ENCODE measurements at regions not wholly inside any gene's neighbourhood (a gene's known extent, or its start where the extent isn't known, plus 50 kb on each side); places are given as distances from the start of the nearest gene placed in this dataset.

DNA sequence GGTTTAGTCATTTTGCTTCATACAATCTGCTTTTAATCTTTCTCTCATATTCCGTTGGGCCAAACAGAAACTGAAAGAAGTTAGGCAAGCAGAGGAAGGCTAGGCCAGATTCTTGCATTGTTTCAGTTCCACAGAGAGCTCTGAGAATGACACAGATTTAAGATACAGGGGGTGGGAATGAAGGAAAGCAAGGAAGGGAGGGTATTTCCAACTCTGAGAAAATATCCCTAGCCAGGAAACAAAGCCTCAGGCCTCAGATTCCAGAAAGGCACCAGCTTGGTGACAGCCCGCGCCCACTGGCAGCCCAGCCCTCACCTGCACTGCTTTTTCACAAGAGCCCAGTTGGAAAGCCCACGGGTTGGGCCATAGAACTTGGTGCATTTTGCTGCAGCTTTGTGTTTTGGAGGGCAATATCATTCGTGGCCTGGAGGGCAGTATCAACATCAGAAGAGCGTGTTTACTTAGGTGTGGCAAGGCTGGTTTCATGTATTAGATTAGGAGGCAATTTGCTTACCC is 63.5 kb downstream of the ENC1 start:
- DNase-seq = no peak

DNA sequence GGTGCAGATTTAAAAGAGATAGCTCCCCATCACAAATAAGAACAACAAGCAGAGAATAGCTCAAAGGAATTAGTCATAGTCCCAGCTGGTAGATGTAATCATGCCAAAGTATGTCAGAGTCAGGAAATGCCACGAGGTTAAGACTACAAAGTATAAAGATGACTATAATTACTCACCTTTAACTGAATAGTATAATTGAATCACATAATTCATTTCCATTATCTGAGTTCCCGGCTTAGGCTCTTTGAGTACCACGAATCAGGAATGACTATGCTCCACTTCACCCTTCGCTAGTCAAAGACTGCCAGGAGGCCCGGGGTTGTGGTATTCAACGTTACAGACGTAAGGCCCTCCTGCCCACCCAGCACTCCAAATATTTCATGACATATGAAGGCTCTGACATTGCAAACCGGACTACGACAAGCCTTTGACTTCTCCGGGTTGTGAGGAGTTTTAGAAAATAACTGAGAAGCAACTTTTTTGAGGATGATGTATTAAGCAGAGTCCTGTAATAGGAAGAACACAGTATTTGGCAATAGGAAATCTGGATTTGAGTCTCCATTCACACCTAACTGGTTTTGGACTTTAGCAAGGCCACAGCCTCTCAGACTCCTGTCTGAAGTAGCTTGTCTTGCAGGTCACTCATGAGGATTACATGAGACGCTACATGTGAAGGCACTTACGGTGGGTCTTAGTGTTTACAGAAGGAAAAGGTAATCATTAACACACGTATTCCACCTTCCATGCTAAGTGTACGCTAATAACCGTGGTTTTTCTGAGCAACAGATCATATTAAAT is 64.6 kb downstream of the ENC1 start:
- no peak for DNase-seq

DNA sequence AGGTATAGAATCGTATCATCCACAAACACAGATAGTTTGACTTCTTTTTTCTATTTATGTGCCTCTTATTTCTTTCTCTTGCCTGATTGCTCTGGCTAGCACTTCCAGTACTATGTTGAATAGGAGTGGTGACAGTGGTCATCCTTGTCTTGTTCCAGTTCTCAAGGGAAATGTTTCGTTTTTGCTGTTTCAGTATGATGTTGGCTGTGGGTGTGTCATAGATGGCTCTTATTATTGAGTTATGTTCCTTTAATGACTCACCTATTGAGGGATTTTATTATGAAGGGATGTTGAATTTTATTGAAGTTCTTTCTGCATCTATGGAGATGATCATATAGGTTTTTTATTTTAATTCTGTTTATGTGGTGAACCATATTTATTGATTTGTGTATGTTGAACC is 70.3 kb downstream of the ENC1 start:
- no peak for DNase-seq

DNA sequence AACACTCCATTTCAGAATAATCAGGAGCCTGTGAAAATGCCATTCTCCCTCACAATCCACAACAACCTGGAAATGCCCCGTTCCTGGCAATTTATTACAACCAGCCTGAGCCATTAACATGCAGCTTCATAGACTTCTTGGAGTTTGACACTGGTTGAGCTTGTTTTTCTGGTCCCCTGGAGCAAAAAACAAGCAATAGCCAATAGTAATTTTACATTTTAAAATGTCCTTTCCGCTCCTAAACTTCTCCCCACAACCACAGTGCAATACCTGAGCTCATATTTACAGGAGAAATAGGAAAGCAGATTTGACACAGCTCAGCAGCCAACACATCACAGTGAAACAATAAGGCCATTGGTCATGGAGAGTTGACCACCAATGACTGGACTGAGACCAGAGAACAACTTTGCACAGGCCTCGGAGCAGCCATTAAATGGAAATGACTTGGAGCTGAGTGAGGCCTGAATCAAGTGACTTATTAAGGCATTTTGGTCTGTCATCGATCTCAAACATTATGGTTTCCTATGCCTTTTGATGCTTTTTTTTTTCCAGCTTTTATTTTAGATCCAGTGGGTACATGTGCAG is 73.0 kb downstream of the ENC1 start:
- no peak for DNase-seq

DNA sequence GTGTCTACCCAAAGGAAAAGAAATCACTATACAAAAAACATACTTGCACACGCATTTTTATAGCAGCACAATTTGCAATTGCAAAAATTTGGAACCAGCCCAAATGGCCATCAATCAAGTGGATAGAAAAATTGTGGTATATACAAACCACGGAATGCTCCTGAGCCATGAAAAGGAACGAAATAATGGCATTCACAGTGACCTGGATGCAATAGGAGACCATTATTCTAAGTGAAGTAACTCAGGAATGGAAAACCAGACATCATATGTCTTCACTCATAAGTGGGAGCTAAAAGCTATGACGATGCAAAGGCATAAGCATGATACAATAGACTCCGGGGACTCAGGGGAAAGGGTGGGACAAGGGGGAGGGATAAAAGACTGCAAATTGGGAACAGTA is 78.4 kb downstream of the ENC1 start:
- DNase-seq = no peak

DNA sequence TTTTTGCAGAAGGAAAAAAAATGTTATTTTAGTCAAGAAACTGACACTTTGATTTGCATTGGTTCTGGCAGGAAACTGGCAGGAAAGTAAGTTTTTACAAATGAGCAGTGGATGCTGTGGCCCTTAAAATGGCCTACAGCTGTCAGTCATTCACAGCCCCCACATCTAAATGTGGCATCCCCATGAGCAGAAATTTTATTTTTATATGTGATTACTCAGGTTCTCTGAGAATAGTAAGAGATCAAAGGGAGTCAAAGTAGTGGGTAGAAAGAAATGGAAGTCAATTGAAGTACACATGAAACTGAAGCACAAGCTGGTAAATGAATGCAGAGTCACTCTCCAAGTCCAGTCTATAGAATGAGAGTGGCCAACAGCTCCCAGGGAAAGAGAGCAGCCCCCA is 80.3 kb downstream of the ENC1 start:
- no peak for DNase-seq

DNA sequence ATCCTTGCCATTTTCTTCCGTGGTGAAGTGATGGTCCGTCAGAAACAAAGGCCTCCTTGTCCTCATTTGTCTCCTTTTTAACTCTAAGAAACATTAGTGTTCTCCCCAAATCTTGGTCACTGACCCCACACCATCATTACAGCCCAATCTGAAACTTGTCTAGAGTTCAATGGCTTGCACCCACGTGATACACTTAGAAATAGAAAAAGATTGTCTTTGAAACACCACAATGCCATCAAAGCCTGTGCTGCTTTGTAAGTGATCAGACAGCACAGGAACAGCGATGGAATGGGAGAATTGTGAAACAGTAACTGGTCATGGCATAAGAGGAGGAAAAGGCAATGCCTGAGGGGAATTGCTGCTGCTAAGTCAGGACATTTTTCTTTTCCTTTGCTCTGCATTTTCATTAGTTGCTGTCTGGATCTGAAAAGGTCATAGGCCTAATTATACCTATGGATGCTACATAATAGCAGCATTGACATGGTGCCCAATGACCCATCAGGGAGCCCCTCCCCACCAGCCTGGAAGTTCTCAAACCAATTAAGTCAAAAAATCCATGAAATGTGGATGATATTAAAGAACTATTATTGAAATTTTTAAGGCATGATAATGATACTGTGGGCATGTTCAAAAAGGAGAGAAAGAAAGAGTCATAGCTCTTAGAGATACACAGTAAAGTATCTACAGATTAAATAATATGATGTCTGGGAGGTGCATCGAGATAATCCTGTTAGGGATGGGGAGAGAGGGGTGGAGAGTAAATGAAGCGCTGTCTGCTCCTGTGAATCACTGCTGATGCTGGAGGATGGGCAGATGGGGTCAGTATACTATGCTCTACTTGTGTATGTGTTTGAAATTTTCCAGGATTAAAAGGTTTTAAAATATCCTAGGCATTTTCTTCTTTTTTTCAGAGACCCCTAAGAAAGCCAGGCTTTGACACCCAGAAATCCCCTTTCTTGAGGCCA is 83.6 kb downstream of the ENC1 start:
- no peak for DNase-seq

DNA sequence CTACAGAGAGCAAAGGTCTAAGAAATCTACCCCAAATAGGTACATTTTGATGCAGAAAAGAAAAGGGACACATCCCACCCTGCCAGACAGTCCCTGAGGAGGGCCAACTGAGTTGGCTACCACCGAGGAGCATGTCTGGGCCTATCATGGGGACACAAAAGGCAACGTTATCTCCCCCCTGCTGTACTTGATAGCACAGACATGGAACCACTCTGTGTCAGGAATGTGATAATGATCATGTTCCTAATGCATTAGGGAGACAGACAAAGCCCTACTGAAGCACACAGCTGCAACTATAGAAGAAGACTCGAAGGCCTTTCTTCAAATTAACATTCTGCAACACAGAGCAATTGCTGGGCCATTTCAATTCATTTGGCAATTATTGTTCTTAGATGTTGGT is 84.5 kb downstream of the ENC1 start:
- DNase-seq = peak; percentile 53

DNA sequence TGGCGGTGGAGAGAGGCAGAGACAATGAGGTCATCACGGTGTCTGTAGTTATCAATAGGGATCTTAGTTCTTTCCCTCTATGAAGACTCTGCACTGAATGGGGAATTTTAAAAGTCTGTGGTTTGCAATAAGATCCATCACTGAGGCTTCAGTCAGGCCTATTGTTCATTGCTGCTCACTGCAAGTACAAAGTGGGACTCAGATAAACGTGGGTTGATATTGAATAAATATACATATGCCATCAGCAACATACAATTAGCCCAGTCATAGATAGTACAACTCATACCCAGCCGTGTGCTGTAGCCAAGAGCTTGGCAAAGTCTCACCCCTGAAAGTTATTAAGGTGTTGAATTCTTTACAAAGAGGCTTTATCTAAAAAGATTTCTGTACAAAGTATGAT is 88.4 kb downstream of the ENC1 start:
- no peak for DNase-seq

DNA sequence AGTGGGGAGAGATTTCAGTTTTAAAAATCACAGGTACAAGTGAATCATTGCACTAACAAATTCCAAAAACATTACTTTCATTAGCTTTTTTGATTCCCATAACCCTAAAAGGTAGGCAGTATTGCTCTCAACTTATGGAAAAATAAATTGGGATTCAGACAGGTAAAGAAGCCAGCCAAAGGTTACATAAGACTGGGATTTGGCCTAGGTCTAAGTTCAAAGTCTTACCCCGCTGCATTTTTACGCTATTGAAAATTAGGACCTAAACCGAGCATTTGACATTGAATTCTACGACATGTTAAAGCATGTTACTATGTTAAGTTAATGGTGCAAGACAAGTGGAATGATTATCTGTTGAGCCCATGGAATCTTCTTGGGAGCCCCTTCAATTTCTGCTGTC is 89.6 kb downstream of the ENC1 start:
- no peak for DNase-seq

DNA sequence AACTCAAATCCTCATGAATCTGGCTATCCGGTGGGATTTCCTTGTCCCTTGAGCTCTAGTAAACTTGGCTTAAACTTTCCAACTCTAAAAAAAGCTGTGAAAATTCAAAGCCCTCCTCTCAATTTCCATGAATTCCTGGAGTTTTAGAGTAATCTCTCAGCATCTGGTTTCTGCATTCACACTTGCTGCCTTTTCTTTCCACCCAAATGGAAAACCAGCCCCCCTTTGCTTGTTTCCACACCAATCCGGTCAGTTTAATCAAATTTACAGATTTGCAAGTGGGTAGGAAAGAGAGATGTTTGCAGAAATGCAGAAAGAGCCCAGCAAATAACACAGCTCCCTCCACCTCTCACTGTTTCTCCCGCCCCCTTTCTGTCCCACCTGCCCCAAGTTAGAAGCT is 91.1 kb downstream of the ENC1 start:
- DNase-seq = no peak

DNA sequence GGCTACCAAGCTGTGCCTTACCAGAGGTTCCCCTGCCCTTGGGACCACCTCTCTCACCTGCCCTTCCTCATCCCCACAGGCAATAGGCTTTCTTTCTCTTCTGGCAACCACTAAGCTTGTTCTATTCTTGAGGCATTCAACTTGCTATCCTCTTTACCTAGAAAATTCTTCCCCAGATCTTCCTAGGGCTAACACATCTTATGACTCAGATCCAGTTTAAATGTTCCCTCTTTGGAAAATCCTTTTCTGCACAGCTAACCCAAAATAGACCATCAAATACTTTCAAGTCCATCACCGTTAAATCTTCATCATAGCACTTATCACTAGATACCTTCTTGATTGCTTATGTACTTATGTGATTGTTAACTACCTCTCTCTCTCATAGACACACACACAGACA is 93.7 kb downstream of the ENC1 start:
- DNase-seq = no peak

DNA sequence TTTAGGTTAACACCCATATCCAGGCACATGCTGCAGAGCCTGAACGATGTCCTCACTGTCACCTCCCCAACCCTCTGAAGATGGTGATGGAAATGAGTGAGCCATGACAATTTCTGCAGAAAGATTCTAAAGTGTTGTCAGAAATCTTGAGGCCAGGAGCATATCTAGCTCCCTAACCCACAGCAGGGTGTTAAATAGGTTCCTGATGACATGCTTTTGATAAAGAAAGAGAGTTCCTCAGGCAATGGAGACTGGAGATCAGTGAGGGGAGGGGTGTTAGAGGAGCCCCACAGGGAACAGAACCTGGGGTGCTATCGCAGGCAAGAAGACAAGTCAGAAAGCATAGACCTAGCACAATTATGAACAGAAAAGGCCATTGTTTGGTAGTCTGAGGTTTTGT is 95.7 kb downstream of the ENC1 start:
- no peak for DNase-seq

DNA sequence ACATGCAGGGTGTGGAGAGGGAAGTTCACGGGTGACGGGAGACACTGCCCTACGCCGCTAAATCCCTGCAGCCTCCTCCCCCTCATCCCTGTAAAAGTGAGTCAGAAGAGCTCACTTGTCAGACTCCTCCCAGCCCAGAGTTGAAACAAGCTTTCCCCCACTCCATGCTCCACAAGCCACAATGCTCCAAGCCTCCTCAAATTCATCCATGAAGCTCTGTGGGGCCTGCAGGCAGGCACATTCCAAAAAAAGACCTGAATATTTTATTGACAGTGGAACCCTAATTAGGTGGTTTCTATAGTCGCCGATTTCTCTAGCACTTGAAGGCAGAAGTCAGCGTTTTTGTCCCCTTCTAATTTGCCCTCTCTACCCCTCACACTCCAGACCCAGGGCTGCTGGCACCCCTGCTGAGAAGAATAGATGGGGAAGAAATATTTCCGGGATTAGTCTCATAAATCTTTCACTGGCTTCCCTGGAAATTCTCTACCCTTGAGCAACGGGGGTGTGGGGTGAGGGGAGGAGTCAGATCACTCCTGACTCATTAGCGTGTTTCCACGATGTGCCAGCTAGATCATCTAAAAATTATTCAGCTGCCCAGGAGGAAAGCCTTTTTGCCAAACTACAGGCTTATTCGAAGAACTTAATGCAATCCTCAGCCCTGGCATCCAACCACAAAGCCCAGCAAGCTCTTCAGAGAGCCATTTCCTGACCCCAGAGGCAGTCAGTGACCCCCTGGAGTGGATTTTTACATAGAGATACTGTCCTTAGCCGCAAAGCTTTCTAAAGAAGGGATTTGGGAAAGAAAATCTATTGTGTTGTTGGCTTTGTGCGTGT is 97.1 kb downstream of the ENC1 start:
- DNase-seq = peak; percentile 66

DNA sequence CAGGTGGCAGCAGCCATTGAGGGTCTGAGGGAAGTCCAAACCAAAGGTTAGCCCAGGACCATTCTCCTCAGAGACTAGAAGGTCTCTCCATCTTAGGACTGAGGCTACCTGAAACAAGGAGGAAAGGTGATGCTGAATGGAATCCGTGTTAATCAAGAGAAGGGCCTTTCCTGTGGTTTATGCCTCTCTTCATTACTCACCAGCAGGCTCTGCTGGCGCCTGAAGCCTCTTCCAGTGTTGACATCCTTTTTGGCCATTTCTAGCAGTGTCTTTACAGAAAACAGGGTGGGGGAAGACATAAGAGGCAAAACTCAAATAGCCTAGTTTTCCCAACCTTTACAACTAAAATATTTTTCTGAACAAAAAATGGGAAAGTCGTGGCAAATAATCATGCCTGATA is 98.0 kb downstream of the ENC1 start:
- DNase-seq = no peak

DNA sequence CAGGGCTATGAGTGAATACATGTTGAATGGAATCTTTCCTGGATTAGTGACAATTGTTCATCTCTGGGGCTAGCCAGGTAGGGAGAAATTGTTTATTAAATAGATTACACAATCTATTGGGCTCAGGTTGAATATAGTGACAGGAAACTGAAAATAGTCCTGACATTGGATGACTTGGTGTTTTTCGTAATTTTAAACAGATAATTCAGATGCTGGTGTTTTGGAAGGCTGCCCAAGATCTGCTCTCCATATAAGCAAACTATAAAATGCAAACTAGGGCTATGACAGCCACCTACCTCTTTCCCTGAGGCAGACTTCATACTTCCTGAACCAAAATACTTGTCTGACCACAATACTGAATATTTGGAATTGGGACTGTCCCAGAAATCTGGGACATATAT is 99.1 kb downstream of the ENC1 start:
- no peak for DNase-seq

DNA sequence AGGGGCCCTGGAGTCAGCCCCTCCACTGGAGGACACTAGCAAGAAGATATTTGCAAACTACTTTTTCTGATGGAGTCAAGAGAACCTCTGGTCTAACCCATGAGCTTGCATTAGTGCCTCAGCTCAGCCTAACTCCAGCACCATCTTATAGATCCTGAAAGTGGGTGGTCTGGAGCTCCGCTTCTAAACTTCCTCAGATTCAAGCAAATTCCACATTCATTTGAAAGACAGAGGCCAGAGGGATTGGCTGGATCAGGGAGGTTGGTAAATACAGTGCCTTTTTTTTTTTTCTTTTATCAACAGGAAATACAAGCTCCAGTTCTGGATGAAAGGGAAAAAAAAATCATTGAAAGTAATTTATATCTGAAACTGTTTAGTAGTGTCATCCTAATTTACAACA is 99.9 kb downstream of the ENC1 start:
- DNase-seq = no peak

DNA sequence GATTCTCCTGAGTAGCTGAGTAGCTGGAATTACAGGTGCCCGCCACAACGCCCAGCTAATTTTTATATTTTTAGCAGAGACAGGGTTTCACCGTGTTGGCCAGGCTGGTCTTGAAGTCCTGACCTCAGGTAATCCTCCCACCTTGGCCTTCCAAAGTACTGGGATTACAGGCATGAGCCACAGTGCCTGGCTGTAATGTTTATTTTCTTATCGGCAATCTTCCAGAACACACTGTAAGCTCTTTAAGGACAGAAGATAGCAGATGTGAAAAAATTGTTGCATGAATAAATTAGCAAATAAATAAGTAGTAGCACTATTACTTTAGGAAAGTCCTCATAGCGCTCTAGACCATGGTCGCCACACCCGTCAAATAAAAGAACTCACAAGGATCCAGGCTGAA is 100.5 kb downstream of the ENC1 start:
- no peak for DNase-seq

DNA sequence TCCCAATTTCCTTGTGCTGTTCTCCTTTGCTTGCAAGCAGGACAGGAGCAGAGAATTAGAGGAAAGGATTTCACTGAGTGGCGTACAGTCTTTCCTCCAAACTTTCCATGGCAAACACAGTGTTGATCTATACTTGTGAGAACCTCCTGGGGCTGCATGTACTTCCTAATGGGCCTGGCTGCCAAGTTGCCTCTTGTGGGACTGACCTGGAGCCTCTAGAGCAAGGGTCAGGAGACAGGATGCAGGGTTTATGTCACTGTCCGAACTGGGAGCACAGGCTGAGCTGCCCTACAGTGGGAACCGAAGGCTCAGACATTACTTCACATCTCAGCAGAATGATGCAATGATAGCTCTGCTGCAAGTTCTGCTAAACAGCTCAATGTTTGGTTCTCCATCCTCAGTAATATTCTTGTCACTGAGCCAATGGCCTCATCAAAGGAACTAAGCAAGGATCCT is 102.3 kb downstream of the ENC1 start:
- no peak for DNase-seq

DNA sequence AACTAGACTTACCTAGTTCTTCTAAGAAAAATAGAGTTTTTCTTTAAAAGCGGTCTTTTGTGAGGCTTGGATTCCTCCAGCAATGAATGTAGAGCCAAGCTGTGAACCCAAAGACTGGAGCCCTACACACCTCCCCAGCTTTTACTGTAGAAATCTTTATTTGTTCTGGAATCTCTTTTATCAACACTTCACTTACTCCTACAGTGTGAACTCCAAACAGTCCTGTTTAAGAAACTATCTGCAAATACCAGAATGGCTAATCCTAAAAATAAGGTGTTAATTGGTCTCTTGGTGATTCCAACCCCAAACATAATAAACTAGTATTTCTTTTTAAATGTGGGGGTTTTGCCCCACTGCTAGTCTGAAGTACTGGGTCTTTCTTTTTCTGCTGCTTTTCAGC is 103.9 kb downstream of the ENC1 start:
- DNase-seq = no peak

DNA sequence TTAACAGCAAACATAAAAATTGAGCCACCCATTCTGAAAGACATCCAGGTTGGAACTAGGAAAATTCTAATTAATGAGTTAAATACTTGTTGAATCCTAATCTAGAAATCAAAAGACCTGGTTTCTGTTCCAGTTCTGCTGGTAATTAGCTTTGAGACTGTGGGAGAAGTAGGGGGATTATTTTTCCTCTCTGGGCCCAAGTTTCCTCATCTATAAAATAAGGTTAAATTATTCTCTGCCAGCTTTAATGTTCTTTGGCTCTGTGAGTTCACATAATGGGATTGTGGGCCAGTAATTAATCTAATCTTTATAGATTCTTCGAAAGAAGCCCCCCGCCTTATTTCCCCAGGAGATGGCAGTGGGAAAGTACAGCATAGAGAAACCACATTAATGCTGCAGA is 104.6 kb downstream of the ENC1 start:
- no peak for DNase-seq

DNA sequence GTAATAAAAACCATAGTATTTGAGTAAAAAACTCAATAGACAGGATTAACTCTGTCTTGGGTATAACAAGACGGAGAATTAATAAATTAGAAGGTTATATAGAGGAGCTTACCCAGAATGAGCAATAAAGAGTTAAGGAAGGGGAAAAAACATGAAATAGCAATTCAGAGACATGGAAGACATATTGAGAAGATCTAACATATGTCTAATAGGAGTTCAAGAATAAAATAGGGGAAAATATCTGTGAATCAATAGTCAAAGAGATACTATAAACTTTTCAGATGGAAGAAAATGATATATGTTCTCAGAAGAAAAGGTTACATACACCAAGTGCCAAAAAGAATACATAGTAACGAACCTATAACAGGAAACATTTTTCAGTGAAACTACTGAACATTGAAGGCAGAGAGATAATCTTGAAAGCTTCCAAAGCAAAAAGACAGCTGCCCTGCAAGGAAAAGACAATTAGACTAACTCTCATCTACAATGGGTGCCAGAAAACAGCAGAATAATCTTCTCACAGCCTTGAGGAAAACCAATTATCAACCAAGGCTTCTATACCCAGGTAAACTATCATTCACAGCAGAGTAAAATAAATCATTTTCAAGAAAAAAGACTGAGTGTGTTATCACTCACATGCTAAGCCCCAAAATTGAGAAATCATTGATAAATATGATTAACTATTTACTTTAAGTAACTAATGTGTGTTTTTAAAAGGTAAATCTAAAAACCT is 106.0 kb downstream of the ENC1 start:
- DNase-seq = no peak

All from retina (tissue), 1 donor.